GM12865 (cell line): ENCODE measurements at regions not wholly inside any gene's neighbourhood (a gene's known extent, or its start where the extent isn't known, plus 50 kb on each side); places are given as distances from the start of the nearest gene placed in this dataset.

ENCODE experiments used
- DNase-seq: peaks from one replicate; pipeline ENCODE4 v3.0.0; 2010; ENCODE audit warnings: low read depth
- H3K4me3 ChIP-seq: 2 replicates; pipeline ENCODE4 v1.5.1; 2011; ENCODE audit warnings: mild to moderate bottlenecking, low read depth, low read length, control low read depth
- CTCF ChIP-seq: IDR thresholded peaks from 2 replicates; pipeline ENCODE4 v1.5.1; 2011; ENCODE audit warnings: low read length, control low read depth, low read depth, inconsistent platforms; ENCODE audit not compliant: insufficient read depth; ENCODE audit errors: missing control alignments

GRCh38 chr6:10323018-10323417 is 91.9 kb downstream of the TFAP2A start:
- DNase-seq: no peak
- TF ChIP-seq CTCF: no peak
- H3K4me3 ChIP-seq: no peak overlapping the region

- TF ChIP-seq CTCF: no peak
- no peak overlapping the region for H3K4me3 ChIP-seq
- DNase-seq: no peak
Observed at GRCh38 chr6:10320291-10320690, 94.6 kb downstream of the TFAP2A start.

GRCh38 chr6:10316373-10316721 is 98.5 kb downstream of the TFAP2A start:
- no peak for TF ChIP-seq CTCF
- no peak overlapping the region for H3K4me3 ChIP-seq
- DNase-seq: no peak

- no peak overlapping the region for H3K4me3 ChIP-seq
- TF ChIP-seq CTCF: no peak
- DNase-seq: no peak
Observed at GRCh38 chr6:10315658-10316372, 99.1 kb downstream of the TFAP2A start.

- no peak overlapping the region for H3K4me3 ChIP-seq
- no peak for DNase-seq
- no peak for TF ChIP-seq CTCF
Observed at GRCh38 chr6:10315034-10315433, 99.8 kb downstream of the TFAP2A start.

- no peak for TF ChIP-seq CTCF
- H3K4me3 ChIP-seq: no peak overlapping the region
- no peak for DNase-seq
Observed at GRCh38 chr6:10314163-10314955, 100.5 kb downstream of the TFAP2A start.
